ENCODE measurements at regions not wholly inside any gene's neighbourhood (a gene's known extent, or its start where the extent isn't known, plus 50 kb on each side); places are given as distances from the start of the nearest gene placed in this dataset.

- no peak overlapping the region for H3K27ac ChIP-seq
- ChIA-PET POLR2A (ENCODE audit: low non-redundant PET) (no interaction called here), CTCF (interaction anchor here (0.5 to 1.0 kb wide), 2 partner anchors 228 to 301 kb away, joined by 3 read pairs; no protein-coding TSS in a partner anchor)
- no peak for TF ChIP-seq CTCF (conservative IDR thresholded peaks at IDR 0.05; ENCODE audit: low read depth)
- no peak for DNase-seq (ENCODE audit: low spot score)
These were observed 107.7 kb upstream of the TMEM168 start for GRCh38 chr7:112897839-112898431.

GRCh38 chr7:112896026-112896601 lies 105.9 kb upstream of the TMEM168 start:
- no peak for DNase-seq (ENCODE audit: low spot score)
- ChIA-PET CTCF (no interaction called here), POLR2A (ENCODE audit: low non-redundant PET) (no interaction called here)
- no peak for TF ChIP-seq CTCF (conservative IDR thresholded peaks at IDR 0.05; ENCODE audit: low read depth)
- H3K27ac ChIP-seq = no peak overlapping the region

GRCh38 chr7:112892263-112892662 lies 102.1 kb upstream of the TMEM168 start:
- ChIA-PET CTCF (interaction anchor here (0.6 kb wide), 1 partner anchor 1233 kb away, joined by 5 read pairs; no protein-coding TSS in a partner anchor), POLR2A (ENCODE audit: low non-redundant PET) (no interaction called here)
- no peak for TF ChIP-seq CTCF (conservative IDR thresholded peaks at IDR 0.05; ENCODE audit: low read depth)
- no peak overlapping the region for H3K27ac ChIP-seq
- no peak for DNase-seq (ENCODE audit: low spot score)

- TF ChIP-seq CTCF (conservative IDR thresholded peaks at IDR 0.05; ENCODE audit: low read depth) = no peak
- no peak for DNase-seq (ENCODE audit: low spot score)
- no peak overlapping the region for H3K27ac ChIP-seq
- ChIA-PET POLR2A (ENCODE audit: low non-redundant PET) (no interaction called here), CTCF (no interaction called here)
These were observed 101.5 kb upstream of the TMEM168 start for GRCh38 chr7:112891698-112892097.

- H3K27ac ChIP-seq = no peak overlapping the region
- no peak for DNase-seq (ENCODE audit: low spot score)
- no peak for TF ChIP-seq CTCF (conservative IDR thresholded peaks at IDR 0.05; ENCODE audit: low read depth)
- CTCF ChIA-PET = no interaction called here
- POLR2A ChIA-PET (ENCODE audit: low non-redundant PET) = no interaction called here
These were observed 99.7 kb upstream of the TMEM168 start for GRCh38 chr7:112889834-112890438.

- CTCF ChIA-PET = no interaction called here
These were observed 99.1 kb upstream of the TMEM168 start for GRCh38 chr7:112889268-112889667.

More at GRCh38 chr7:112889268-112889667, 99.1 kb upstream of the TMEM168 start:
- POLR2A ChIA-PET (ENCODE audit: low non-redundant PET) = no interaction called here
- TF ChIP-seq CTCF (conservative IDR thresholded peaks at IDR 0.05; ENCODE audit: low read depth) = no peak
- no peak overlapping the region for H3K27ac ChIP-seq
- no peak for DNase-seq (ENCODE audit: low spot score)

Data from RWPE1 (cell line).